HG03135 (cell line): ENCODE measurements at regions not wholly inside any gene's neighbourhood (a gene's known extent, or its start where the extent isn't known, plus 50 kb on each side); places are given as distances from the start of the nearest gene placed in this dataset.
A peak's percentile ranks its signal among the peaks of the same experiment; 100 is the strongest.

Experiments
- ATAC-seq: cut with Tn5 transposase; IDR thresholded peaks from one replicate; pipeline ENCODE4 v1.9.1; 2021; ENCODE audit warnings: mild to moderate bottlenecking, moderate library complexity; ENCODE audit not compliant: unreplicated experiment

GRCh38 chrX:116111497-116111896, 59.0 kb upstream of the AGTR2 start:
- no peak for ATAC-seq

DNA sequence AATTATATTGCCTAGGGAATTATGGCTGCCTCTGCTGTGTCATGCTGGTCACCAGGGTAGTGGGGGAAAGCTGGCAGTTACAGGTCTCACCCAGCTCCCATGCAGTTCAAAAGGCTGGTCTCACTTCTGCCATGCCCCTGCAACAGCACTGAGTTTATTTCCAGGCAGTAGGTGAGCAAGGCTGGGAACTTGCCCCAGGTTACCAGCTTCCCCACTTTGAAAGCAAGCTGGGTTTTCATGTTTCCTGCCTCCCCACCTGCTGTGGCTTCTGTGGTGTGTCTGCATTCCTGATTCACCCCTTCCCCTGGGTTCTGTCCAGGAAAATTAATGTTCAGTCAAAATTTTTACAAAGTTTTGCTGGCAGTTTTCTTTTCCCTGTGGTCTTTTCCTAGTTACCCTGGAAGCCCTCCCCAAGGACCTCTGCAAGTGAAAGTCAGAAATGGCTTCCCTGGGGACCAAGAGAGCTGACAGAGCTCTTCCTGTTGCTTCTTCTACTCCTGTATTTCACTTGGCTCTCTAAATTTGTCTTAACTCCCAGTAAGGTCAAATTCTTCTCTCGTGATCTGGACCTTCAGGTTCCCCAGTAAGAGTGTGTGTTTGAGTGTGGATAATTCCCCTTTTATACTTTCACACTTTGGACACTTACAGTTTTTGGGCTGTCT, 58.5 kb upstream of the AGTR2 start:
- ATAC-seq, result peak; percentile 54

DNA sequence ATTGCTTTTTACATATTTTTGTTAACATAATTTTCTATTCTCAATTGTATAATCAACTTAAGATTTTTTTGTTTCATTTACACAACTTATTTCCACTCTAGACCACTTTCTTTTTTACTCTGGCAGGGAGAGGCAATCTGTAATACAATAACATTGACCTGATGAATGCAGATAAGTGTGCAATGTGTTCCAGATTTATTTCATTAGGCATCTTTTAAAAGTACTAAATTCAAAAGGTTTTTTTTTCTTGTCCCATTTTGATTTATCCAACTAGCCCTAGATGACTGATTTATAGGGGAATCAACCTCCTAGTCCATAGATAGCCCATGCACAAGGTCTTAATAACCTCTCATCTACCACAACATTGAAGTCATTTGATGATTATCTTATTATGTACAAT, 55.5 kb upstream of the AGTR2 start:
- ATAC-seq, result no peak
